NCI-H2029 (cell line): ENCODE measurements at regions not wholly inside any gene's neighbourhood (a gene's known extent, or its start where the extent isn't known, plus 50 kb on each side); places are given as distances from the start of the nearest gene placed in this dataset.

Source experiments
- DNase-seq: peaks from one replicate; lab custom pipeline; 2025; lab: John Stamatoyannopoulos, UW

GRCh38 chr3:124447845-124448244 lies 282.4 kb upstream of the UMPS start:
- DNase-seq: no peak

- DNase-seq: no peak
Measured at GRCh38 chr3:124448954-124449353, 281.3 kb upstream of the UMPS start.

GRCh38 chr3:124450366-124450765 lies 279.9 kb upstream of the UMPS start:
- no peak for DNase-seq

- DNase-seq: no peak
Measured at GRCh38 chr3:124451630-124452317, 278.5 kb upstream of the UMPS start.

- no peak for DNase-seq
Measured at GRCh38 chr3:124453189-124453588, 277.1 kb upstream of the UMPS start.

GRCh38 chr3:124455891-124456290 lies 274.4 kb upstream of the UMPS start:
- DNase-seq: no peak

GRCh38 chr3:124456506-124456905 lies 273.7 kb upstream of the UMPS start:
- no peak for DNase-seq

- DNase-seq: no peak
Measured at GRCh38 chr3:124459678-124460077, 270.6 kb upstream of the UMPS start.

- DNase-seq: no peak
Measured at GRCh38 chr3:124461126-124461525, 269.1 kb upstream of the UMPS start.

- DNase-seq: no peak
Measured at GRCh38 chr3:124461838-124462632, 268.2 kb upstream of the UMPS start.

- no peak for DNase-seq
Measured at GRCh38 chr3:124463234-124463633, 267.0 kb upstream of the UMPS start.

- peak; percentile 12 for DNase-seq
Measured at GRCh38 chr3:124467980-124468902, 262.0 kb upstream of the UMPS start.

GRCh38 chr3:124469555-124469954 lies 260.7 kb upstream of the UMPS start:
- no peak for DNase-seq

- DNase-seq: no peak
Measured at GRCh38 chr3:124478830-124479229, 251.4 kb upstream of the UMPS start.

- no peak for DNase-seq
Measured at GRCh38 chr3:124483915-124484470, 246.3 kb upstream of the UMPS start.

- no peak for DNase-seq
Measured at GRCh38 chr3:124486324-124486723, 243.9 kb upstream of the UMPS start.

GRCh38 chr3:124489506-124489905 lies 240.7 kb upstream of the UMPS start:
- DNase-seq: no peak

GRCh38 chr3:124491098-124491497 lies 239.2 kb upstream of the UMPS start:
- DNase-seq: no peak

- no peak for DNase-seq
Measured at GRCh38 chr3:124491875-124492274, 238.4 kb upstream of the UMPS start.

- peak; percentile 94 for DNase-seq
Measured at GRCh38 chr3:124492824-124493223, 237.4 kb upstream of the UMPS start.

- no peak for DNase-seq
Measured at GRCh38 chr3:124496061-124496460, 234.2 kb upstream of the UMPS start.

GRCh38 chr3:124497487-124497886 lies 232.8 kb upstream of the UMPS start:
- no peak for DNase-seq
